SJSA1 (cell line): ENCODE measurements at regions not wholly inside any gene's neighbourhood (a gene's known extent, or its start where the extent isn't known, plus 50 kb on each side); places are given as distances from the start of the nearest gene placed in this dataset.

ENCODE experiments used
- DNase-seq, 2 experiments: peaks; one replicate each; pipeline ENCODE4 v3.0.0-alpha.2; 2015 to 2020; ENCODE audit warnings: low spot score in 2 of 2, low read depth in 1 of 2
- H3K27ac ChIP-seq: fragments of 250-450 bp; sonication (Bioruptor Pico); 2 replicates; pipeline ENCODE4 v1.5.1; 2020; ENCODE audit warnings: mild to moderate bottlenecking, moderate library complexity
- H3K27me3 ChIP-seq: fragments of 250-450 bp; sonication (Bioruptor Pico); replicated peaks from 2 replicates; pipeline ENCODE4 v1.5.1; 2020; ENCODE audit warnings: mild to moderate bottlenecking, moderate library complexity
- H3K36me3 ChIP-seq: fragments of 250-450 bp; sonication (Bioruptor Pico); 2 replicates; pipeline ENCODE4 v1.5.1; 2020; ENCODE audit warnings: mild to moderate bottlenecking
- H3K4me1 ChIP-seq: fragments of 250-450 bp; sonication (Bioruptor Pico); replicated peaks from 2 replicates; pipeline ENCODE4 v1.6.1; 2021; ENCODE audit warnings: mild to moderate bottlenecking
- H3K4me3 ChIP-seq: fragments of 250-450 bp; sonication (Bioruptor Pico); 2 replicates; pipeline ENCODE4 v1.5.1; 2020; ENCODE audit warnings: mild to moderate bottlenecking
- H3K9me3 ChIP-seq: fragments of 250-450 bp; sonication (Bioruptor Pico); replicated peaks from 2 replicates; pipeline ENCODE4 v1.5.1; 2020; ENCODE audit warnings: mild to moderate bottlenecking

- Histone ChIP-seq H3K27me3 (no peaks in the 10 kb centered on the region), H3K4me1 (peaks cover 32% of the 10 kb centered on the region), H3K9me3 (no peaks in the 10 kb centered on the region), H3K27ac (peak overlapping the region; percentile 82), H3K36me3 (no peaks in the 10 kb centered on the region), H3K4me3 (no peak overlapping the region)
- peak in 1 of 2 experiments; percentile 41 for DNase-seq
Observed at GRCh38 chr1:232473324-232473723, 156.6 kb downstream of the SIPA1L2 start.

GRCh38 chr1:232472485-232473041 lies 157.4 kb downstream of the SIPA1L2 start:
- Histone ChIP-seq H3K27ac (peak overlapping the region; percentile 82), H3K9me3 (no peaks in the 10 kb centered on the region), H3K4me1 (peaks cover 27% of the 10 kb centered on the region), H3K27me3 (no peaks in the 10 kb centered on the region), H3K36me3 (no peaks in the 10 kb centered on the region), H3K4me3 (no peak overlapping the region)
- peak in 1 of 2 experiments; percentile 66 for DNase-seq

GRCh38 chr1:232471250-232471649 lies 158.7 kb downstream of the SIPA1L2 start:
- no peak overlapping the region for H3K4me3 ChIP-seq
- H3K4me1 ChIP-seq: peaks cover 23% of the 10 kb centered on the region
- no peak for DNase-seq
- no peak overlapping the region for H3K27ac ChIP-seq
- H3K9me3 ChIP-seq: no peaks in the 10 kb centered on the region
- no peaks in the 10 kb centered on the region for H3K36me3 ChIP-seq
- H3K27me3 ChIP-seq: no peaks in the 10 kb centered on the region

GRCh38 chr1:232470711-232471110 lies 159.2 kb downstream of the SIPA1L2 start:
- no peak overlapping the region for H3K4me3 ChIP-seq
- no peak overlapping the region for H3K27ac ChIP-seq
- no peaks in the 10 kb centered on the region for H3K36me3 ChIP-seq
- no peaks in the 10 kb centered on the region for H3K9me3 ChIP-seq
- H3K27me3 ChIP-seq: no peaks in the 10 kb centered on the region
- no peak for DNase-seq
- H3K4me1 ChIP-seq: peaks cover 23% of the 10 kb centered on the region

GRCh38 chr1:232468249-232468648 lies 161.7 kb downstream of the SIPA1L2 start:
- Histone ChIP-seq H3K27ac (no peak overlapping the region), H3K4me1 (peaks cover 19% of the 10 kb centered on the region), H3K4me3 (no peak overlapping the region), H3K27me3 (no peaks in the 10 kb centered on the region), H3K36me3 (0 out of 2 replicates have a peak, but pooled peaks cover 4% of the 10 kb centered on the region), H3K9me3 (no peaks in the 10 kb centered on the region)
- no peak for DNase-seq

- Histone ChIP-seq H3K4me1 (peaks cover 9% of the 10 kb centered on the region), H3K27me3 (no peaks in the 10 kb centered on the region), H3K4me3 (no peak overlapping the region), H3K9me3 (no peaks in the 10 kb centered on the region), H3K36me3 (0 out of 2 replicates have a peak, but pooled peaks cover 4% of the 10 kb centered on the region), H3K27ac (no peak overlapping the region)
- DNase-seq: no peak
Observed at GRCh38 chr1:232467073-232467760, 162.7 kb downstream of the SIPA1L2 start.

- no peaks in the 10 kb centered on the region for H3K27me3 ChIP-seq
- H3K9me3 ChIP-seq: no peaks in the 10 kb centered on the region
- peaks cover 7% of the 10 kb centered on the region for H3K4me1 ChIP-seq
- no peak overlapping the region for H3K27ac ChIP-seq
- no peak for DNase-seq
- H3K4me3 ChIP-seq: no peak overlapping the region
- 0 out of 2 replicates have a peak, but pooled peaks cover 4% of the 10 kb centered on the region for H3K36me3 ChIP-seq
Observed at GRCh38 chr1:232464325-232464724, 165.6 kb downstream of the SIPA1L2 start.

- DNase-seq: no peak
- 0 out of 2 replicates have a peak, but pooled peaks cover 4% of the 10 kb centered on the region for H3K36me3 ChIP-seq
- peaks cover 7% of the 10 kb centered on the region for H3K4me1 ChIP-seq
Observed at GRCh38 chr1:232463225-232463624, 166.7 kb downstream of the SIPA1L2 start.

GRCh38 chr1:232462213-232462612 lies 167.7 kb downstream of the SIPA1L2 start:
- Histone ChIP-seq H3K9me3 (no peaks in the 10 kb centered on the region), H3K27me3 (no peaks in the 10 kb centered on the region), H3K27ac (no peak overlapping the region), H3K4me3 (no peak overlapping the region), H3K4me1 (peaks cover 7% of the 10 kb centered on the region), H3K36me3 (0 out of 2 replicates have a peak, but pooled peaks cover 4% of the 10 kb centered on the region)
- DNase-seq: no peak

More at GRCh38 chr1:232463225-232463624, 166.7 kb downstream of the SIPA1L2 start:
- no peak overlapping the region for H3K27ac ChIP-seq
- H3K27me3 ChIP-seq: no peaks in the 10 kb centered on the region
- no peak overlapping the region for H3K4me3 ChIP-seq
- H3K9me3 ChIP-seq: no peaks in the 10 kb centered on the region

GRCh38 chr1:232459826-232460225 lies 170.1 kb downstream of the SIPA1L2 start:
- H3K27ac ChIP-seq: no peak overlapping the region
- no peak for DNase-seq
- 0 out of 2 replicates have a peak, but pooled peaks cover 4% of the 10 kb centered on the region for H3K36me3 ChIP-seq
- no peaks in the 10 kb centered on the region for H3K9me3 ChIP-seq
- no peaks in the 10 kb centered on the region for H3K27me3 ChIP-seq
- H3K4me3 ChIP-seq: no peak overlapping the region
- peaks cover 7% of the 10 kb centered on the region for H3K4me1 ChIP-seq

GRCh38 chr1:232459087-232459486 lies 170.8 kb downstream of the SIPA1L2 start:
- no peaks in the 10 kb centered on the region for H3K36me3 ChIP-seq
- H3K27ac ChIP-seq: no peak overlapping the region
- no peaks in the 10 kb centered on the region for H3K27me3 ChIP-seq
- no peaks in the 10 kb centered on the region for H3K9me3 ChIP-seq
- H3K4me1 ChIP-seq: peaks cover 4% of the 10 kb centered on the region
- DNase-seq: no peak
- no peak overlapping the region for H3K4me3 ChIP-seq

GRCh38 chr1:232457595-232457994 lies 172.3 kb downstream of the SIPA1L2 start:
- Histone ChIP-seq H3K36me3 (no peaks in the 10 kb centered on the region), H3K27me3 (no peaks in the 10 kb centered on the region), H3K9me3 (no peaks in the 10 kb centered on the region), H3K4me1 (peaks cover 4% of the 10 kb centered on the region), H3K4me3 (no peak overlapping the region), H3K27ac (no peak overlapping the region)
- no peak for DNase-seq

- Histone ChIP-seq H3K4me1 (peaks cover 4% of the 10 kb centered on the region), H3K36me3 (no peaks in the 10 kb centered on the region), H3K27ac (no peak overlapping the region), H3K4me3 (no peak overlapping the region), H3K27me3 (no peaks in the 10 kb centered on the region), H3K9me3 (no peaks in the 10 kb centered on the region)
- no peak for DNase-seq
Observed at GRCh38 chr1:232456714-232457113, 173.2 kb downstream of the SIPA1L2 start.

- Histone ChIP-seq H3K9me3 (no peaks in the 10 kb centered on the region), H3K4me1 (no peaks in the 10 kb centered on the region), H3K27ac (no peak overlapping the region), H3K36me3 (no peaks in the 10 kb centered on the region), H3K4me3 (no peak overlapping the region), H3K27me3 (no peaks in the 10 kb centered on the region)
- no peak for DNase-seq
Observed at GRCh38 chr1:232454227-232454886, 175.6 kb downstream of the SIPA1L2 start.
